ENCODE measurements at regions not wholly inside any gene's neighbourhood (a gene's known extent, or its start where the extent isn't known, plus 50 kb on each side); places are given as distances from the start of the nearest gene placed in this dataset.

GRCh38 chr2:240236217-240237111 lies 96.0 kb upstream of the OTOS start:
- no peak for ATAC-seq (ENCODE audit: low FRiP score)

GRCh38 chr2:240237609-240238174 lies 97.2 kb upstream of the OTOS start:
- TF ChIP-seq CTCF (IDR thresholded peaks at IDR 0.05), result no peak
- DNase-seq (ENCODE audit: low spot score) (peak; percentile 2), ATAC-seq (ENCODE audit: low FRiP score) (no peak)

More at GRCh38 chr2:240236217-240237111, 96.0 kb upstream of the OTOS start:
- no peak for TF ChIP-seq CTCF (IDR thresholded peaks at IDR 0.05)
- DNase-seq (ENCODE audit: low spot score), result peak; percentile 20

GRCh38 chr2:240238201-240238600 lies 97.7 kb upstream of the OTOS start:
- no peak for TF ChIP-seq CTCF (IDR thresholded peaks at IDR 0.05)
- ATAC-seq (ENCODE audit: low FRiP score) (no peak), DNase-seq (ENCODE audit: low spot score) (no peak)

GRCh38 chr2:240238786-240239185 lies 98.3 kb upstream of the OTOS start:
- ATAC-seq (ENCODE audit: low FRiP score) (no peak), DNase-seq (ENCODE audit: low spot score) (no peak)
- TF ChIP-seq CTCF (IDR thresholded peaks at IDR 0.05), result no peak

- ATAC-seq (ENCODE audit: low FRiP score) (no peak), DNase-seq (ENCODE audit: low spot score) (no peak)
- no peak for TF ChIP-seq CTCF (IDR thresholded peaks at IDR 0.05)
Measured at GRCh38 chr2:240239325-240239724, 98.9 kb upstream of the OTOS start.

GRCh38 chr2:240240017-240240734 lies 99.7 kb upstream of the OTOS start:
- TF ChIP-seq CTCF (IDR thresholded peaks at IDR 0.05), result no peak
- ATAC-seq (ENCODE audit: low FRiP score) (no peak), DNase-seq (ENCODE audit: low spot score) (no peak)

Data from omental fat pad (tissue), 3 donors.